ENCODE measurements at regions not wholly inside any gene's neighbourhood (a gene's known extent, or its start where the extent isn't known, plus 50 kb on each side); places are given as distances from the start of the nearest gene placed in this dataset.
A peak's percentile ranks its signal among the peaks of the same experiment; 100 is the strongest.

GRCh38 chr11:19345848-19346681 lies 105.3 kb upstream of the E2F8 start:
- Mint-ChIP-seq H3K9me3 (no peaks in the 10 kb centered on the region), H3K4me1 (ENCODE audit: low read depth) (peaks cover 2% of the 10 kb centered on the region), H3K27me3 (ENCODE audit: low read depth) (peaks cover 75% of the 10 kb centered on the region), H3K36me3 (ENCODE audit: insufficient read depth) (no peaks in the 10 kb centered on the region), H3K4me3 (no peak overlapping the region)
- ATAC-seq (peak in 1 of 2 donors; percentile 22), DNase-seq (no peak)

GRCh38 chr11:19345519-19345847 lies 104.7 kb upstream of the E2F8 start:
- H3K9me3 Mint-ChIP-seq: no peaks in the 10 kb centered on the region
- no peak overlapping the region for H3K4me3 Mint-ChIP-seq
- H3K27me3 Mint-ChIP-seq (ENCODE audit: low read depth): peaks cover 74% of the 10 kb centered on the region
- ATAC-seq (peak in 1 of 2 donors; percentile 15), DNase-seq (no peak)
- H3K4me1 Mint-ChIP-seq (ENCODE audit: low read depth): peaks cover 2% of the 10 kb centered on the region
- H3K36me3 Mint-ChIP-seq (ENCODE audit: insufficient read depth): no peaks in the 10 kb centered on the region

- ATAC-seq (peak in 1 of 2 donors; percentile 10), DNase-seq (no peak)
- Mint-ChIP-seq H3K4me1 (ENCODE audit: low read depth) (peaks cover 2% of the 10 kb centered on the region), H3K4me3 (no peak overlapping the region), H3K36me3 (ENCODE audit: insufficient read depth) (no peaks in the 10 kb centered on the region), H3K27me3 (ENCODE audit: low read depth) (peaks cover 70% of the 10 kb centered on the region), H3K9me3 (no peaks in the 10 kb centered on the region)
Observed at GRCh38 chr11:19344661-19345518, 104.1 kb upstream of the E2F8 start.

- peaks cover 64% of the 10 kb centered on the region for H3K27me3 Mint-ChIP-seq (ENCODE audit: low read depth)
- H3K9me3 Mint-ChIP-seq: no peaks in the 10 kb centered on the region
- peaks cover 2% of the 10 kb centered on the region for H3K4me1 Mint-ChIP-seq (ENCODE audit: low read depth)
- DNase-seq (no peak), ATAC-seq (no peak)
- no peak overlapping the region for H3K4me3 Mint-ChIP-seq
- no peaks in the 10 kb centered on the region for H3K36me3 Mint-ChIP-seq (ENCODE audit: insufficient read depth)
Observed at GRCh38 chr11:19342036-19342435, 101.3 kb upstream of the E2F8 start.

GRCh38 chr11:19338375-19338774 lies 97.6 kb upstream of the E2F8 start:
- Mint-ChIP-seq H3K36me3 (ENCODE audit: insufficient read depth) (no peaks in the 10 kb centered on the region), H3K27me3 (ENCODE audit: low read depth) (peaks cover 39% of the 10 kb centered on the region), H3K4me3 (no peak overlapping the region), H3K4me1 (ENCODE audit: low read depth) (no peaks in the 10 kb centered on the region), H3K9me3 (no peaks in the 10 kb centered on the region)
- ATAC-seq (no peak), DNase-seq (no peak)

GRCh38 chr11:19337779-19338178 lies 97.0 kb upstream of the E2F8 start:
- H3K4me1 Mint-ChIP-seq (ENCODE audit: low read depth): no peaks in the 10 kb centered on the region
- H3K36me3 Mint-ChIP-seq (ENCODE audit: insufficient read depth): no peaks in the 10 kb centered on the region
- H3K27me3 Mint-ChIP-seq (ENCODE audit: low read depth): peaks cover 33% of the 10 kb centered on the region
- DNase-seq (no peak), ATAC-seq (no peak)
- no peak overlapping the region for H3K4me3 Mint-ChIP-seq
- no peaks in the 10 kb centered on the region for H3K9me3 Mint-ChIP-seq

- Mint-ChIP-seq H3K27me3 (ENCODE audit: low read depth) (peaks cover 33% of the 10 kb centered on the region), H3K36me3 (ENCODE audit: insufficient read depth) (no peaks in the 10 kb centered on the region), H3K4me1 (ENCODE audit: low read depth) (no peaks in the 10 kb centered on the region), H3K9me3 (no peaks in the 10 kb centered on the region), H3K4me3 (no peak overlapping the region)
- ATAC-seq (no peak), DNase-seq (no peak)
Observed at GRCh38 chr11:19336331-19336730, 95.6 kb upstream of the E2F8 start.

GRCh38 chr11:19332476-19332875 lies 91.7 kb upstream of the E2F8 start:
- DNase-seq: no peak
- no peaks in the 10 kb centered on the region for H3K4me1 Mint-ChIP-seq (ENCODE audit: low read depth)
- no peak for ATAC-seq
- H3K36me3 Mint-ChIP-seq (ENCODE audit: insufficient read depth): no peaks in the 10 kb centered on the region
- H3K27me3 Mint-ChIP-seq (ENCODE audit: low read depth): peaks cover 12% of the 10 kb centered on the region
- H3K4me3 Mint-ChIP-seq: no peak overlapping the region
- no peaks in the 10 kb centered on the region for H3K9me3 Mint-ChIP-seq

GRCh38 chr11:19330416-19330815 lies 89.7 kb upstream of the E2F8 start:
- DNase-seq (no peak), ATAC-seq (no peak)
- Mint-ChIP-seq H3K4me1 (ENCODE audit: low read depth) (no peaks in the 10 kb centered on the region), H3K4me3 (no peak overlapping the region), H3K9me3 (no peaks in the 10 kb centered on the region), H3K27me3 (ENCODE audit: low read depth) (peaks cover 12% of the 10 kb centered on the region), H3K36me3 (ENCODE audit: insufficient read depth) (no peaks in the 10 kb centered on the region)

GRCh38 chr11:19329970-19330369 lies 89.2 kb upstream of the E2F8 start:
- no peak overlapping the region for H3K4me3 Mint-ChIP-seq
- H3K36me3 Mint-ChIP-seq (ENCODE audit: insufficient read depth): no peaks in the 10 kb centered on the region
- ATAC-seq (no peak), DNase-seq (no peak)
- peaks cover 12% of the 10 kb centered on the region for H3K27me3 Mint-ChIP-seq (ENCODE audit: low read depth)
- H3K9me3 Mint-ChIP-seq: no peaks in the 10 kb centered on the region
- H3K4me1 Mint-ChIP-seq (ENCODE audit: low read depth): no peaks in the 10 kb centered on the region

- DNase-seq: no peak
- no peaks in the 10 kb centered on the region for H3K9me3 Mint-ChIP-seq
- no peak for ATAC-seq
Observed at GRCh38 chr11:19328586-19329311, 88.0 kb upstream of the E2F8 start.

GRCh38 chr11:19327280-19327679 lies 86.5 kb upstream of the E2F8 start:
- no peaks in the 10 kb centered on the region for H3K9me3 Mint-ChIP-seq
- H3K4me1 Mint-ChIP-seq (ENCODE audit: low read depth): no peaks in the 10 kb centered on the region
- peaks cover 9% of the 10 kb centered on the region for H3K27me3 Mint-ChIP-seq (ENCODE audit: low read depth)
- no peak overlapping the region for H3K4me3 Mint-ChIP-seq
- no peaks in the 10 kb centered on the region for H3K36me3 Mint-ChIP-seq (ENCODE audit: insufficient read depth)
- DNase-seq (no peak), ATAC-seq (no peak)

More at GRCh38 chr11:19328586-19329311, 88.0 kb upstream of the E2F8 start:
- Mint-ChIP-seq H3K36me3 (ENCODE audit: insufficient read depth) (no peaks in the 10 kb centered on the region), H3K27me3 (ENCODE audit: low read depth) (peaks cover 7% of the 10 kb centered on the region), H3K4me3 (no peak overlapping the region), H3K4me1 (ENCODE audit: low read depth) (no peaks in the 10 kb centered on the region)

- H3K9me3 Mint-ChIP-seq: no peaks in the 10 kb centered on the region
- no peak overlapping the region for H3K4me3 Mint-ChIP-seq
- no peaks in the 10 kb centered on the region for H3K4me1 Mint-ChIP-seq (ENCODE audit: low read depth)
- no peaks in the 10 kb centered on the region for H3K36me3 Mint-ChIP-seq (ENCODE audit: insufficient read depth)
- DNase-seq (no peak), ATAC-seq (no peak)
- H3K27me3 Mint-ChIP-seq (ENCODE audit: low read depth): peaks cover 12% of the 10 kb centered on the region
Observed at GRCh38 chr11:19326499-19326898, 85.8 kb upstream of the E2F8 start.

GRCh38 chr11:19323502-19323901 lies 82.8 kb upstream of the E2F8 start:
- DNase-seq (no peak), ATAC-seq (no peak)
- Mint-ChIP-seq H3K36me3 (ENCODE audit: insufficient read depth) (no peaks in the 10 kb centered on the region), H3K27me3 (ENCODE audit: low read depth) (peaks cover 27% of the 10 kb centered on the region), H3K4me1 (ENCODE audit: low read depth) (no peaks in the 10 kb centered on the region), H3K9me3 (no peaks in the 10 kb centered on the region), H3K4me3 (no peak overlapping the region)
